Activated CD8-positive, alpha-beta memory T cell treated with anti-CD3 and anti-CD28 coated beads, Interleukin-2, amount 10 ng/mL, durations not matched to agents 7 days and 5 days (primary cell): ENCODE measurements at regions not wholly inside any gene's neighbourhood (a gene's known extent, or its start where the extent isn't known, plus 50 kb on each side); places are given as distances from the start of the nearest gene placed in this dataset.

ENCODE experiments used
- ATAC-seq: fragments of 150-1000 bp; cut with Tn5 transposase; one replicate; pipeline ENCODE4 v1.10.0; 2021; ENCODE audit warnings: moderate library complexity
- CTCF ChIA-PET: fragments of 350-600 bp; sonication (Branson Sonifier 250); formaldehyde crosslinking; loops from one replicate; lab custom pipeline; 2021; ENCODE audit warnings: antibody characterized with exemption; lab: Charles Lee
- DNase-seq: peaks from one replicate; pipeline ENCODE4 v3.0.0-alpha.2; 2020
- H3K27ac Mint-ChIP-seq: one replicate; pipeline ENCODE4 v1.8.0; 2021; ENCODE audit warnings: mild to moderate bottlenecking, mixed read lengths
- H3K27me3 Mint-ChIP-seq: one replicate; pipeline ENCODE4 v1.8.0; 2021; ENCODE audit warnings: mixed read lengths
- H3K36me3 Mint-ChIP-seq: one replicate; pipeline ENCODE4 v1.8.0; 2021; ENCODE audit warnings: mild to moderate bottlenecking, mixed read lengths
- H3K4me1 Mint-ChIP-seq: one replicate; pipeline ENCODE4 v1.8.0; 2021; ENCODE audit warnings: mixed read lengths
- H3K4me3 Mint-ChIP-seq: one replicate; pipeline ENCODE4 v1.8.0; 2021; ENCODE audit warnings: mild to moderate bottlenecking, moderate library complexity, mixed read lengths
- H3K9me3 Mint-ChIP-seq: one replicate; pipeline ENCODE4 v1.8.0; 2022; ENCODE audit warnings: low read depth, mixed read lengths

GRCh38 chr1:47577303-47578025, 139.6 kb downstream of the FOXD2 start:
- no peak for ATAC-seq
- no peak overlapping the region for H3K4me3 Mint-ChIP-seq

GRCh38 chr1:47578026-47578720, 140.3 kb downstream of the FOXD2 start:
- ATAC-seq (no peak), DNase-seq (no peak)
- Mint-ChIP-seq H3K36me3 (no peaks in the 10 kb centered on the region), H3K9me3 (no peaks in the 10 kb centered on the region), H3K27me3 (peaks cover 25% of the 10 kb centered on the region), H3K27ac (no peak overlapping the region), H3K4me3 (no peak overlapping the region), H3K4me1 (peaks cover 5% of the 10 kb centered on the region)
- CTCF ChIA-PET = no interaction called here

More at GRCh38 chr1:47577303-47578025, 139.6 kb downstream of the FOXD2 start:
- no peaks in the 10 kb centered on the region for H3K36me3 Mint-ChIP-seq
- no peaks in the 10 kb centered on the region for H3K4me1 Mint-ChIP-seq
- CTCF ChIA-PET = no interaction called here
- H3K9me3 Mint-ChIP-seq = no peaks in the 10 kb centered on the region
- H3K27ac Mint-ChIP-seq = no peak overlapping the region
- peaks cover 22% of the 10 kb centered on the region for H3K27me3 Mint-ChIP-seq
- DNase-seq = no peak

GRCh38 chr1:47578721-47579419, 141.0 kb downstream of the FOXD2 start:
- Mint-ChIP-seq H3K4me3 (no peak overlapping the region), H3K27ac (no peak overlapping the region), H3K27me3 (peaks cover 25% of the 10 kb centered on the region), H3K4me1 (peaks cover 8% of the 10 kb centered on the region), H3K9me3 (no peaks in the 10 kb centered on the region), H3K36me3 (no peaks in the 10 kb centered on the region)
- CTCF ChIA-PET = interaction anchor here (0.9 kb wide), 1 partner anchor 131 kb away, joined by 3 read pairs; no protein-coding TSS in a partner anchor
- DNase-seq (no peak), ATAC-seq (no peak)

GRCh38 chr1:47579809-47580208, 142.0 kb downstream of the FOXD2 start:
- DNase-seq = no peak
- H3K4me3 Mint-ChIP-seq = no peak overlapping the region
- H3K27ac Mint-ChIP-seq = no peak overlapping the region
- no peak for ATAC-seq
- H3K36me3 Mint-ChIP-seq = no peaks in the 10 kb centered on the region
- peaks cover 28% of the 10 kb centered on the region for H3K27me3 Mint-ChIP-seq
- peaks cover 8% of the 10 kb centered on the region for H3K4me1 Mint-ChIP-seq
- CTCF ChIA-PET = no interaction called here
- H3K9me3 Mint-ChIP-seq = no peaks in the 10 kb centered on the region

GRCh38 chr1:47580451-47580995, 142.7 kb downstream of the FOXD2 start:
- Mint-ChIP-seq H3K4me3 (no peak overlapping the region), H3K36me3 (no peaks in the 10 kb centered on the region), H3K9me3 (no peaks in the 10 kb centered on the region), H3K27me3 (peaks cover 34% of the 10 kb centered on the region), H3K27ac (no peak overlapping the region), H3K4me1 (peaks cover 8% of the 10 kb centered on the region)
- no peak for DNase-seq
- ATAC-seq = no peak
- CTCF ChIA-PET = no interaction called here

GRCh38 chr1:47582891-47583608, 145.2 kb downstream of the FOXD2 start:
- Mint-ChIP-seq H3K27ac (no peak overlapping the region), H3K4me3 (no peak overlapping the region), H3K27me3 (peaks cover 41% of the 10 kb centered on the region), H3K36me3 (no peaks in the 10 kb centered on the region), H3K9me3 (no peaks in the 10 kb centered on the region), H3K4me1 (peaks cover 8% of the 10 kb centered on the region)
- ATAC-seq (peak; percentile 73), DNase-seq (peak; percentile 46)
- CTCF ChIA-PET = interaction anchor here (1.0 kb wide), 1 partner anchor 143 kb away, joined by 3 read pairs; no protein-coding TSS in a partner anchor

- H3K9me3 Mint-ChIP-seq = no peaks in the 10 kb centered on the region
- ATAC-seq = no peak
Measured at GRCh38 chr1:47584249-47584648, 146.4 kb downstream of the FOXD2 start.

GRCh38 chr1:47585141-47585902, 147.5 kb downstream of the FOXD2 start:
- DNase-seq (peak; percentile 8), ATAC-seq (no peak)
- no peaks in the 10 kb centered on the region for H3K9me3 Mint-ChIP-seq
- no peak overlapping the region for H3K27ac Mint-ChIP-seq
- peaks cover 8% of the 10 kb centered on the region for H3K4me1 Mint-ChIP-seq
- no peak overlapping the region for H3K4me3 Mint-ChIP-seq
- peaks cover 33% of the 10 kb centered on the region for H3K27me3 Mint-ChIP-seq
- no peaks in the 10 kb centered on the region for H3K36me3 Mint-ChIP-seq
- CTCF ChIA-PET = no interaction called here

More at GRCh38 chr1:47584249-47584648, 146.4 kb downstream of the FOXD2 start:
- Mint-ChIP-seq H3K4me1 (peaks cover 8% of the 10 kb centered on the region), H3K4me3 (no peak overlapping the region), H3K27ac (no peak overlapping the region), H3K36me3 (no peaks in the 10 kb centered on the region), H3K27me3 (peaks cover 40% of the 10 kb centered on the region)
- peak; percentile 32 for DNase-seq
- CTCF ChIA-PET = no interaction called here

GRCh38 chr1:47587891-47588582, 150.2 kb downstream of the FOXD2 start:
- Mint-ChIP-seq H3K36me3 (no peaks in the 10 kb centered on the region), H3K4me1 (peaks cover 4% of the 10 kb centered on the region), H3K27ac (no peak overlapping the region), H3K27me3 (peaks cover 22% of the 10 kb centered on the region), H3K9me3 (no peaks in the 10 kb centered on the region), H3K4me3 (no peak overlapping the region)
- DNase-seq (peak; percentile 15), ATAC-seq (no peak)
- CTCF ChIA-PET = no interaction called here

GRCh38 chr1:47590523-47591225, 152.8 kb downstream of the FOXD2 start:
- peak; percentile 12 for DNase-seq
- no peaks in the 10 kb centered on the region for H3K9me3 Mint-ChIP-seq

GRCh38 chr1:47591801-47592200, 154.0 kb downstream of the FOXD2 start:
- no peak overlapping the region for H3K27ac Mint-ChIP-seq
- H3K4me3 Mint-ChIP-seq = no peak overlapping the region
- peak; percentile 23 for DNase-seq
- H3K4me1 Mint-ChIP-seq = no peaks in the 10 kb centered on the region
- CTCF ChIA-PET = no interaction called here
- no peaks in the 10 kb centered on the region for H3K36me3 Mint-ChIP-seq
- ATAC-seq = no peak
- H3K27me3 Mint-ChIP-seq = peaks cover 16% of the 10 kb centered on the region
- no peaks in the 10 kb centered on the region for H3K9me3 Mint-ChIP-seq

More at GRCh38 chr1:47590523-47591225, 152.8 kb downstream of the FOXD2 start:
- no peak for ATAC-seq
- Mint-ChIP-seq H3K36me3 (no peaks in the 10 kb centered on the region), H3K4me1 (no peaks in the 10 kb centered on the region), H3K27ac (no peak overlapping the region), H3K4me3 (no peak overlapping the region), H3K27me3 (peaks cover 22% of the 10 kb centered on the region)
- CTCF ChIA-PET = no interaction called here
